ENCODE measurements at regions not wholly inside any gene's neighbourhood (a gene's known extent, or its start where the extent isn't known, plus 50 kb on each side); places are given as distances from the start of the nearest gene placed in this dataset.

DNA sequence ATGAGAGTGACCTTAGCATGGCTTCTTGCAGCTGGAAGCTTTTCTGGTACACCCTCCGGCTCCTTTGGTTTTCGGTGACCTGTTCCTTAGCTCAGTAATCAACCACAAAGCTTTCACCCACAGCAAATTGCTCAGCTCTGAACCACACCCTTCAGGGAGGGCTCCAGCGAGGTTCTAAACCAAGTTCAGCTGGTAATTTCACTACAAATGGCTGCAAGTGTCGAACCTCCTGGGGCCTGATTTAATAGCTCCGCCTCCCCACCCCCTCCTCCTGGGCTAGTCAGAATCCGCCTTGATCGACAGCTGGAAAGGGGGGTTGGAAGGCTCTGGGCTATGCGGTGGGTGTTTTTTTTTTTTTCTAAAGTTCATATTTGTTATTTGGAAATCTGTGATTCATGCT, 150.9 kb upstream of the MCTP2 start:
- TF ChIP-seq, protein P1, sequence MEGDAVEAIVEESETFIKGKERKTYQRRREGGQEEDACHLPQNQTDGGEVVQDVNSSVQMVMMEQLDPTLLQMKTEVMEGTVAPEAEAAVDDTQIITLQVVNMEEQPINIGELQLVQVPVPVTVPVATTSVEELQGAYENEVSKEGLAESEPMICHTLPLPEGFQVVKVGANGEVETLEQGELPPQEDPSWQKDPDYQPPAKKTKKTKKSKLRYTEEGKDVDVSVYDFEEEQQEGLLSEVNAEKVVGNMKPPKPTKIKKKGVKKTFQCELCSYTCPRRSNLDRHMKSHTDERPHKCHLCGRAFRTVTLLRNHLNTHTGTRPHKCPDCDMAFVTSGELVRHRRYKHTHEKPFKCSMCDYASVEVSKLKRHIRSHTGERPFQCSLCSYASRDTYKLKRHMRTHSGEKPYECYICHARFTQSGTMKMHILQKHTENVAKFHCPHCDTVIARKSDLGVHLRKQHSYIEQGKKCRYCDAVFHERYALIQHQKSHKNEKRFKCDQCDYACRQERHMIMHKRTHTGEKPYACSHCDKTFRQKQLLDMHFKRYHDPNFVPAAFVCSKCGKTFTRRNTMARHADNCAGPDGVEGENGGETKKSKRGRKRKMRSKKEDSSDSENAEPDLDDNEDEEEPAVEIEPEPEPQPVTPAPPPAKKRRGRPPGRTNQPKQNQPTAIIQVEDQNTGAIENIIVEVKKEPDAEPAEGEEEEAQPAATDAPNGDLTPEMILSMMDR (conservative IDR thresholded peaks at IDR 0.05; ENCODE audit: low read length): no peak
- no peak for TF ChIP-seq EZH2phosphoT487 (IDR thresholded peaks at IDR 0.05; ENCODE audit: borderline replicate concordance)

All from Loucy (cell line).